K562 (cell line): ENCODE measurements at regions not wholly inside any gene's neighbourhood (a gene's known extent, or its start where the extent isn't known, plus 50 kb on each side); places are given as distances from the start of the nearest gene placed in this dataset.

ENCODE experiments used
- ARID1B ChIP-seq: fragments of 450-650 bp; IDR thresholded peaks from 2 replicates; pipeline ENCODE4 v1.6.1; 2016; ENCODE audit warnings: antibody characterized with exemption, mild to moderate bottlenecking, inconsistent platforms
- ELF1 ChIP-seq: fragments of 200-800 bp; sonication (Bioruptor generic); IDR thresholded peaks from 2 replicates; pipeline ENCODE4 v1.6.1; 2016; ENCODE audit warnings: missing genetic modification characterization, missing compliant biosample characterization
- HNRNPK ChIP-seq: fragments of 200-400 bp; formaldehyde crosslinking; IDR thresholded peaks from one replicate; pipeline ENCODE4 v1.6.1; 2018; ENCODE audit warnings: mild to moderate bottlenecking, low read depth, low read length; ENCODE audit not compliant: poor library complexity, severe bottlenecking
- JUN ChIP-seq, 2 experiments: sonication (generic) in 1 of 2; formaldehyde crosslinking in 1 of 2; IDR thresholded peaks; 2 replicates each; pipeline versions ENCODE4 v1.6.1 to v1.8.0; 2012 to 2022; ENCODE audit warnings: borderline replicate concordance in 2 of 2, mild to moderate bottlenecking in 2 of 2, improper control_type of control experiment in 1 of 2, low read depth in 1 of 2, low read length in 1 of 2, missing genetic modification reagents in 1 of 2
- JUND ChIP-seq, 2 experiments: IDR thresholded peaks; 2 replicates in 1 of 2; 3 replicates in 1 of 2; pipeline ENCODE4 v1.6.1; 2011; ENCODE audit warnings: borderline replicate concordance in 2 of 2, low read depth in 2 of 2, low read length in 2 of 2, improper control_type of control experiment in 1 of 2, missing biosample characterization in 1 of 2, missing genetic modification characterization in 1 of 2, missing genetic modification reagents in 1 of 2
- KDM1A ChIP-seq, 2 experiments: fragments of 450-650 bp; IDR thresholded peaks; 2 replicates each; pipeline ENCODE4 v1.6.1; 2016; ENCODE audit warnings: mild to moderate bottlenecking in 2 of 2
- KLF6 ChIP-seq: fragments of 250-450 bp; sonication (Bioruptor Pico); IDR thresholded peaks from 2 replicates; pipeline ENCODE4 v1.4.0; 2020; ENCODE audit warnings: mild to moderate bottlenecking, moderate library complexity, borderline replicate concordance
- POLR2A ChIP-seq: fragments of 450-650 bp; conservative IDR thresholded peaks from 2 replicates; pipeline ENCODE4 v1.6.1; 2016
- SIN3A ChIP-seq, 2 experiments: fragments of 150-350 bp in 1 of 2; IDR thresholded peaks; 2 replicates each; pipeline ENCODE4 v1.6.1; 2011 to 2016; ENCODE audit warnings: borderline replicate concordance in 2 of 2, low read depth in 2 of 2, low read length in 2 of 2, mild to moderate bottlenecking in 2 of 2, moderate library complexity in 2 of 2; ENCODE audit not compliant: control insufficient read depth in 1 of 2
- STAG1 ChIP-seq: sonication (generic); formaldehyde crosslinking; IDR thresholded peaks from 2 replicates; pipeline ENCODE4 v1.5.0; 2020; ENCODE audit warnings: missing genetic modification reagents, borderline replicate concordance
- U2AF1 ChIP-seq: fragments of 200-400 bp; formaldehyde crosslinking; optimal IDR thresholded peaks from 2 replicates; pipeline ENCODE3; 2017; ENCODE audit warnings: mild to moderate bottlenecking, low read depth, low read length, moderate library complexity
- ZNF175 ChIP-seq: fragments of 200-800 bp; sonication (Bioruptor generic); IDR thresholded peaks from 2 replicates; pipeline ENCODE4 v1.6.1; 2016; ENCODE audit warnings: low read depth, mild to moderate bottlenecking, missing genetic modification characterization, missing compliant biosample characterization
- ZNF23 ChIP-seq: fragments of 250-450 bp; sonication (Bioruptor Pico); IDR thresholded peaks from 2 replicates; pipeline ENCODE4 v1.4.0; 2020; ENCODE audit warnings: mild to moderate bottlenecking
- TF ChIP-seq, protein P1 (sequence below): sonication (generic); formaldehyde crosslinking; IDR thresholded peaks from 2 replicates; pipeline ENCODE4 v1.9.0; 2022; ENCODE audit warnings: mild to moderate bottlenecking, missing genetic modification reagents

DNA sequence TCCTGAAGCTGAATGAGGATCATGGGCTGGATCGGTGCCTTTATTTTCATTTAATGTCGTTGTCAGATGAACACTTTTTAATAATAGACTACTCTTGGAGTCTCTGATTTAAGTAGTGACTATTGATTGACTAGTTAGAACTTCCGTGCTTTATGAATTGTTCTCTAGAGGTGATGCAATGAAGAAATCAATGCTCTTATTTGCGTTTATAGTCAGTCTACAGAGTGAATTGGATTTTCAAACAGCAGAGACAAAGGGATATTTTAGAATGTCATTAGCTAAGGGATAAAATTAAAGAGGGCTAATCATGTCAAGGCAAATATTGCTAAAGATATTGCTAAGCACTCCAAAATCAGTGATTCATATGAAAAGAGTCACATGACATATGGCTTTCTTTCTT, 652.0 kb upstream of the NRP1 start:
- no peak for TF ChIP-seq JUN (IDR thresholded peaks at IDR 0.05; ENCODE audit: borderline replicate concordance, low read depth, low read length)
- no peak for TF ChIP-seq JUN (CRISPR knock-in tag; IDR thresholded peaks at IDR 0.05; ENCODE audit: borderline replicate concordance)
- no peak for TF ChIP-seq SIN3A (IDR thresholded peaks at IDR 0.05; ENCODE audit: borderline replicate concordance in 2 of 2, control insufficient read depth in 1 of 2, low read depth in 2 of 2, low read length in 2 of 2)
- TF ChIP-seq ARID1B = no peak
- TF ChIP-seq U2AF1 = no peak
- no peak for TF ChIP-seq POLR2A
- TF ChIP-seq ZNF175 (CRISPR knock-in tag) = no peak
- no peak for TF ChIP-seq ZNF23 (CRISPR knock-in tag)
- TF ChIP-seq STAG1 = no peak
- TF ChIP-seq ELF1 = no peak
- no peak for TF ChIP-seq KDM1A (IDR thresholded peaks at IDR 0.05)
- TF ChIP-seq, protein P1, sequence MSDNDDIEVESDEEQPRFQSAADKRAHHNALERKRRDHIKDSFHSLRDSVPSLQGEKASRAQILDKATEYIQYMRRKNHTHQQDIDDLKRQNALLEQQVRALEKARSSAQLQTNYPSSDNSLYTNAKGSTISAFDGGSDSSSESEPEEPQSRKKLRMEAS = no peak
- no peak for TF ChIP-seq JUND (IDR thresholded peaks at IDR 0.05; ENCODE audit: borderline replicate concordance, low read depth, low read length)
- no peak for TF ChIP-seq JUND (tag; IDR thresholded peaks at IDR 0.05; ENCODE audit: borderline replicate concordance, low read depth, low read length)
- TF ChIP-seq HNRNPK = no peak
- TF ChIP-seq KLF6 (CRISPR knock-in tag) = no peak
